ENCODE measurements at regions not wholly inside any gene's neighbourhood (a gene's known extent, or its start where the extent isn't known, plus 50 kb on each side); places are given as distances from the start of the nearest gene placed in this dataset.

DNA sequence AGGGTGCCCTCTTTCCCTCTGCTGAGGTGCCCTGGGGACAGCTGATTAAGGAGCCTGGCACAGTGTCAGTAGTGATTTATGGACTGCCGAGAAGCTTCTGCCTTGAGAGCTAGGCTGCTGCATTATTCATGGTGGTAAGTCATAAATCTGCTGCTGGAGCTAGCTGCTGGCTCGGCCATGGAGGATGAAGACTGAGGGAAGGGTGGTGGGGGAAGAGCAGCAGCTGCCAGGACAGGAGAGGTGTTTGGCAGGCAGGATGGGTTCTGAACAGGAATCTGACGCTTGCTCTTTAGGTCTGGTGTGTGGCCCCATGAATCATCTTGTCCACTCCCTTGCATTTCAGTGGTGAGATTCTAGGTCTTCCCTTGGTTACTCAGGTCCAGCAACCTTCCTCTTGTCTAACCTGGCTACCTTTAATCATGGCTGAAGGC lies 296.3 kb downstream of the DYSF start:
- DNase-seq: no peak

- no peak for DNase-seq
Observed at GRCh38 chr2:71748227-71748626, 294.9 kb downstream of the DYSF start.

GRCh38 chr2:71747559-71747958 lies 294.2 kb downstream of the DYSF start:
- DNase-seq: no peak

DNA sequence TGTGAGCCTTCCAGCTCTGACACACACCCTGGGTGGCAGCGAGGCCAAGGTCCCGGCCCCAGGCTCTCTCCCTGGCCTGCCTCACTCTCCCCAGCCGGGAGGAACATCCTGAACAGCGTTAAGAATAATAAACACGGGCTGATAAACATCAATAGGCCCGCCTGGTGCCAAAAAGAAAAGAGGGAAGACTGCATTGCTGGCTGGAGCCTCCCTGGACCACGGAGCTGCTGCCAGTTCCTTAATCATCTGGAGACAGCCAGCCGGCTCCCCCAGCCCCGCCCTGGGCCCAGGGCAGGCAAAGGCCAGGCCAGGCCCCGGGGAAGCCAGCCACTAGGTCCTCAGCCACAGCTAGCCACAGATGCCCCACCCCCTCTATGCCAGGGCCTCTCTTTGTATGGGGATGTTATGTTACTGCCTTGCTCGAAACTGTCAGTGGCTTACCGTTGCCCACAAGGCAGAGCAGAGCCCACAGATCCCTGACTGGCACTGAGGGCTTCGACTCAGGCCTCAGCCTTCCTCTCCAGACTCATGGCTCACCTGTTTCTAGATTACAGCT lies 293.7 kb downstream of the DYSF start:
- DNase-seq: no peak

- DNase-seq: no peak
Observed at GRCh38 chr2:71744781-71745180, 291.4 kb downstream of the DYSF start.

- no peak for DNase-seq
Observed at GRCh38 chr2:71743995-71744675, 290.8 kb downstream of the DYSF start.

DNA sequence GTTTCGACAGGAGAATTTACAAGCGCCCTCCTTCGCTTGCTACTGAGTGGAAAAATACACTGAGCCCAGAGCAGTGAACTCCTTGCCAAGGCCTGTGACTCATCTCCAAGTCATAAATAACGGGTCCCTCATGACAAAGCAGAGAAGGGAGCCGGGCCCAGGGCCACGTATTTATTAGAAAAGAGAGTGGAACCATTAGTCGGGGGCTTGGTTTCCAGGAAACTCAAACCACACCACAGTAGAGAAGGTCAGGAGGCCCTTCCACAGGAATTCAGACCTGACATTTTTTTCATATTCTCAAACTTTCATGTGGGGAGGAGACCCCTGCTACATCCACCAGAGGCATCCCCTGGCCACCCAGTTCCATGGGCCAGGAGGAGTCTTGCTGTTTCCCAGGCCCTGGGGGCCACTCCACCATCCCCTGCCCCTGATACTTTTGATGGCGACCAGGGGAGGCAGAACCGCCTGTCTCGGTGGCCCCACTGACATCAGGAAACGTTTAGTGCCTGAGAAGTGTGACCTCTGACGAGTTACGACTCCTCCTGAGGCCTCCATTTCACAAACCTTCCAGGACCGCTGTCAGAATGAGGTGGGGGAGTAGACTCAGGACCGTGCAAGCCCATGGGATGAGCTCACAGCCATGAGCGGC lies 289.7 kb downstream of the DYSF start:
- no peak for DNase-seq

GRCh38 chr2:71736986-71737385 lies 283.6 kb downstream of the DYSF start:
- DNase-seq: no peak

GRCh38 chr2:71736091-71736861 lies 282.9 kb downstream of the DYSF start:
- DNase-seq: no peak
